Activated B cell treated with CpG ODN at 0.5 μM for 24 hours (primary cell): ENCODE measurements at regions not wholly inside any gene's neighbourhood (a gene's known extent, or its start where the extent isn't known, plus 50 kb on each side); places are given as distances from the start of the nearest gene placed in this dataset.

Source experiments
- ATAC-seq: fragments of 200-7000 bp; cut with Tn5 transposase; one replicate; pipeline ENCODE4 v1.10.0; 2021; ENCODE audit warnings: low read depth, mild to moderate bottlenecking, moderate library complexity
- CTCF ChIA-PET: fragments of 350-600 bp; sonication (Branson Sonifier 250); formaldehyde crosslinking; loops from one replicate; lab custom pipeline; 2021; ENCODE audit warnings: antibody characterized with exemption; lab: Charles Lee
- POLR2A ChIA-PET: fragments of 350-600 bp; sonication (Branson Sonifier 250); formaldehyde crosslinking; loops from one replicate; lab custom pipeline; 2021; ENCODE audit warnings: antibody characterized with exemption; lab: Charles Lee
- DNase-seq: peaks from one replicate; pipeline ENCODE4 v3.0.0; 2022
- H3K27ac Mint-ChIP-seq: one replicate; pipeline ENCODE4 v1.8.0; 2020; ENCODE audit warnings: mixed read lengths
- H3K27me3 Mint-ChIP-seq: one replicate; pipeline ENCODE4 v1.8.0; 2021; ENCODE audit warnings: mixed read lengths
- H3K36me3 Mint-ChIP-seq: one replicate; pipeline ENCODE4 v1.8.0; 2021; ENCODE audit warnings: low read depth, mixed read lengths
- H3K4me1 Mint-ChIP-seq: one replicate; pipeline ENCODE4 v1.8.0; 2021; ENCODE audit warnings: mixed read lengths
- H3K4me3 Mint-ChIP-seq: one replicate; pipeline ENCODE4 v1.8.0; 2020; ENCODE audit warnings: mild to moderate bottlenecking, mixed read lengths
- H3K9me3 Mint-ChIP-seq: one replicate; pipeline ENCODE4 v1.8.0; 2020; ENCODE audit warnings: mixed read lengths
- CTCF ChIP-seq: fragments of 200-600 bp; IDR thresholded peaks from one replicate; pipeline ENCODE4 v1.8.0; 2022; ENCODE audit warnings: antibody characterized with exemption, mild to moderate bottlenecking
- intact Hi-C: fragments of 100-400 bp; cut with micrococcal nuclease; formaldehyde crosslinking; loops from one replicate; pipeline ENCODE4 v1.15.1; 2024

GRCh38 chr9:82105729-82106128 lies 117.2 kb downstream of the SPATA31D1 start:
- H3K9me3 Mint-ChIP-seq = peaks cover 2% of the 10 kb centered on the region
- H3K27ac Mint-ChIP-seq = no peak overlapping the region
- peaks cover 4% of the 10 kb centered on the region for H3K4me1 Mint-ChIP-seq
- H3K4me3 Mint-ChIP-seq = no peak overlapping the region
- ChIA-PET POLR2A (interaction anchor here (1.1 kb wide), 1 partner anchor 22 kb away, joined by 4 read pairs; no protein-coding TSS in a partner anchor), CTCF (no interaction called here)
- ATAC-seq (no peak), DNase-seq (no peak)
- TF ChIP-seq CTCF = no peak
- H3K36me3 Mint-ChIP-seq = no peaks in the 10 kb centered on the region
- intact Hi-C loops = no loop called here
- no peaks in the 10 kb centered on the region for H3K27me3 Mint-ChIP-seq

DNA sequence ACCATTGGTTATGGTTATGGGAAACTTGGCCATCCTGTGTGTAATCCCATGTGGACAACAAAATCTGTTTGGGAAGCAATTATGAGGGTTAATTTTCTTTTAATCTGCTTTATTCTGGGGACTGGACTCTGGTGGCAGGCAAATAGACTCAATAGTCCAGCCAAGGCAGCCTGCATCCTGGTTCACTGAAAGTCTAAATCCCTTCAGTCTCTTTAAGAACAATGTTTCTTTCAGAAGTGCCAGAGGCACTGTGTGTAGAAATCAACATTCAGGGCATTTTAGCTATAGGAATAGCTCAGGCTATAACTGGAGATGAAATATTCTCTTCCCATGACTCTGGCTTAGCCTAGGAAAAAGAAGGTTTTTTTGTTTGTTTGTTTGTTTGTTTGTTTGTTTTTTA lies 118.0 kb downstream of the SPATA31D1 start:
- H3K4me1 Mint-ChIP-seq = peaks cover 4% of the 10 kb centered on the region

DNA sequence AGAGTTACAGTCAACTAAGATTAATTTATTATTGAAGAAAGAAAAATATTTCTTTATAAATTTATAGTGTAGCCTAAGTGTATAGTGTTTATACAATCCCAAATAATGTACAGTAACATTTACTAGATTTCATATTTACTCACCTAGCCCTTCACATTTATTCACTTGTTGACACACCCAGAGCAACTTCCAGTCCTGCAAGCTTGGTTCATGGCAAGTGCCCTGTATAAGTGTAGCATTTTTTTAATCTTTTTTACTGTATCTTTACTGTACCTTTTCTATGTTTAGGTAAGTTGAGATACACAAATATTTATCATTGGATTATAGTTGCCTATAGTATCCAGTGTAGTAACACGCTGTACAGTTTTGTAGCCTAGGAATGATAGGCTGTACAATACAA lies 119.9 kb downstream of the SPATA31D1 start:
- no peak overlapping the region for H3K27ac Mint-ChIP-seq
- POLR2A ChIA-PET = interaction anchor here (0.5 kb wide), 1 partner anchor 9 kb away, joined by 3 read pairs; no protein-coding TSS in a partner anchor
- intact Hi-C loops = no loop called here
- no peaks in the 10 kb centered on the region for H3K36me3 Mint-ChIP-seq
- no peak for DNase-seq
- CTCF ChIA-PET = no interaction called here
- peaks cover 2% of the 10 kb centered on the region for H3K9me3 Mint-ChIP-seq
- no peak for ATAC-seq
- no peaks in the 10 kb centered on the region for H3K27me3 Mint-ChIP-seq
- peaks cover 4% of the 10 kb centered on the region for H3K4me1 Mint-ChIP-seq
- no peak for TF ChIP-seq CTCF
- H3K4me3 Mint-ChIP-seq = no peak overlapping the region

More for the DNA sequence above, 118.0 kb downstream of the SPATA31D1 start:
- DNase-seq = no peak
- peaks cover 2% of the 10 kb centered on the region for H3K9me3 Mint-ChIP-seq
- no peak overlapping the region for H3K4me3 Mint-ChIP-seq
- TF ChIP-seq CTCF = no peak
- no peak overlapping the region for H3K27ac Mint-ChIP-seq
- ATAC-seq = no peak
- intact Hi-C loops = no loop called here
- POLR2A ChIA-PET = interaction anchor here (1.1 kb wide), 1 partner anchor 22 kb away, joined by 4 read pairs; no protein-coding TSS in a partner anchor
- no peaks in the 10 kb centered on the region for H3K36me3 Mint-ChIP-seq
- CTCF ChIA-PET = no interaction called here
- H3K27me3 Mint-ChIP-seq = no peaks in the 10 kb centered on the region

- CTCF ChIA-PET = no interaction called here
Measured at GRCh38 chr9:82108941-82109340, 120.4 kb downstream of the SPATA31D1 start.

DNA sequence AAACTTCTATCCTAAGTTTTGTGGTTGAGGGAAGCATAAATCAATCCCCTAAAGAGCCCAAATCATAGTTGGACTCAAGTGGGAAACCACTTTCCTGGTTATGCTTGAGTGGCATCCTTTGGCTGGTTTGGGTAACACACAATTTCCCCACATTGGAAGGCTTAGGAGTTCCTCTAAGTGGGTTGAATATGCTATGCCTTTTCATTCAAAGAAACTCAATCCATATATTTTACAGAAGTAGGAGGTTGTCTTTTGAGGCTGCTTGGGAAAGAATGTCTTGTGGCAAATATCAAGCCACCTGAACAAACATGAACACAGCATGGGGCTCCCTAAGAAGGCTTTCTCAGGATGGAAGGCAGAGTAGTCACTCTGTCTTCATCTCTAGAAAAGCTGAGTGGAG lies 121.1 kb downstream of the SPATA31D1 start:
- intact Hi-C loops = no loop called here
- POLR2A ChIA-PET = no interaction called here
- no peak for TF ChIP-seq CTCF
- Mint-ChIP-seq H3K4me1 (peaks cover 4% of the 10 kb centered on the region), H3K27me3 (no peaks in the 10 kb centered on the region), H3K27ac (no peak overlapping the region), H3K4me3 (no peak overlapping the region), H3K9me3 (peaks cover 2% of the 10 kb centered on the region), H3K36me3 (no peaks in the 10 kb centered on the region)
- ATAC-seq (no peak), DNase-seq (no peak)
- CTCF ChIA-PET = no interaction called here

More at GRCh38 chr9:82108941-82109340, 120.4 kb downstream of the SPATA31D1 start:
- Mint-ChIP-seq H3K4me1 (peaks cover 4% of the 10 kb centered on the region), H3K27ac (no peak overlapping the region), H3K27me3 (no peaks in the 10 kb centered on the region), H3K36me3 (no peaks in the 10 kb centered on the region), H3K4me3 (no peak overlapping the region), H3K9me3 (peaks cover 2% of the 10 kb centered on the region)
- intact Hi-C loops = no loop called here
- DNase-seq (no peak), ATAC-seq (no peak)
- POLR2A ChIA-PET = interaction anchor here (0.5 kb wide), 1 partner anchor 9 kb away, joined by 3 read pairs; no protein-coding TSS in a partner anchor
- no peak for TF ChIP-seq CTCF
